ENCODE measurements at regions not wholly inside any gene's neighbourhood (a gene's known extent, or its start where the extent isn't known, plus 50 kb on each side); places are given as distances from the start of the nearest gene placed in this dataset.

DNA sequence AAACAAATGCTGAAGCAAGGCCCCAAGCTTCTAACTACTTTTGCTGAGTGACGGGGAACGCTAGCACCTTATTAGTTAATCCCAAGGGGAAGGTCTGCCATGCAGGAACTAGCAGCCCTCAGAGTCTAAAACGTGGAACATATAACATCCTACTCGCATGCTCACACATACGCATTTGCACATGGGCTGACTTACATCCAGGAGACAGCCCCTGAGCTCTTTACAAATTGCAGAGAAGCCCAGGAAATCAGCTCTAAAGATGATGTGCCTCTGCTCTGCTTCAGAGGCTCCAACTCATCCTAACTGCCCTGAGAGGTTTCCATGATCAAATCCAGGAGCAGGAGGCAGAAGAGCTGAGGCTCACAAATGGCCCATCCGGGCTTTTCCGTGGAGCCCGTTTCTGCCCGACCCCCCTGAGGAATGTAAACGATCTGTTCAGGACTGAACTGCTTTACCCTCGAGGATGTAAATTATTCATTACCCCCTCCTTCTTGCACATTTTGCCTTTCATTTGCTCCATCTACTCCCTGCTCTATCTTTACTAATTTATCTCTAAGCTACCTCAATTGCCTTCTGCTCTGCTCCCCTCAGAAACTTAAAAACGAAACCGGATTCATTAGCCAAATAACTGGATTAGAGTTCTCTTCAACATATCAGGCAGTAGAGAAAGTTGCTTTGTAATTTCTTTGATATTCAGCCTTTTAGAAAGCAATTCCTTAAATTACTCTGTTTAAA is 141.9 kb upstream of the CCDC54 start:
- in situ Hi-C loops (cut with HindIII; ENCODE audit: low pct_unique_long_range_greater_than_20kb, low sequenced_read_pairs) = no loop called here
- peak; percentile 63 for DNase-seq (ENCODE audit: low read depth, low spot score)

DNA sequence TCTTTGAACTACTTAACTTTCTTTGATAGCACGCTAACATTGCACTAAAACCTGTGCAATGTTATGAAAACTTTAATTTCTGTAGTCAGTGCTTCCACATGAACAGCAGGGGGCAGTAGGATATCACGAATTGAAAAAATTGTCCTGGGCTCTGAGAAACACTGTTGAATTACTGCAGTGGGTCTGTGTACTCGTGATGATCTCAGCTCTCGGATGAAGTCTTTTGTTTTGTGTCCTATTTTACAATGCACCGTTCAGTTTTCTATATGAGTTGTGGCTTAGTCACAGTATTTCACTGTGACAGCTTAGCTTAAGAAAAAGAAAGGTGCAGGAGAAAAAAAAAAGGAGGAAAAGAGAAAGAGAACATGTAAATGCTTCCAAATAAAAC is 141.3 kb upstream of the CCDC54 start:
- in situ Hi-C loops (cut with HindIII; ENCODE audit: low pct_unique_long_range_greater_than_20kb, low sequenced_read_pairs) = no loop called here
- DNase-seq (ENCODE audit: low read depth, low spot score) = peak; percentile 97

DNA sequence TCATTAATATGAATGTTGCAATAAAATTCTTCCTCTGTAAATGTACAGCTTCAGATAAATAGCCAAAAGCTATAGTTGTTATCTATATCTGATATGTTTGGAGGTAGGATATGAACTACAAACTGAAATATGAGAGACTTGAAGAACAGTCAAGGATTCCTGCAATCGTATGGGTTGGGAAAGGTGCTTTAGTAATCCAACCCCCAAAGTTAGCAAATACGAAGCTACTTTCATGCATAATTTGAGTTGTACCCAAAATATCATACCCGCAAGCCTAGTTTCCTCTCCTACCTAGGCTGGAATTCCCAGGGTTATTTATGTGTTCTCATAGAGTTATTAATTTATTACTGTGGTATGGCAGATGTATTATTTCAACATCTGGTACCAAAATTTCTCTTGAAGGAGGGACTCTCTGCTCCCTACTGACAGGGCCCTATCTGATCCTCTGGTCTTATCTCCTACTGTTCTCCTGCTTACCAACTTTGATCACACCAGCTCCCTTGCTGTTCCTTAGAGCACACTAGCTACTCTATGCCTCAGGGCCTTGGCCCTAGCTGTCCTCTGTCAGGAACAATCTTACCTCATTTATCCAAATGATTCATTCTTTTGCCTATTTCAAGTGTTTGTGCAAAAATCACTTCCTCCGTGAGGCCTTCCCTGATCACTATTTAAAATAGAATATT is 140.4 kb upstream of the CCDC54 start:
- peak; percentile 58 for DNase-seq (ENCODE audit: low read depth, low spot score)
- in situ Hi-C loops (cut with HindIII; ENCODE audit: low pct_unique_long_range_greater_than_20kb, low sequenced_read_pairs) = no loop called here

DNA sequence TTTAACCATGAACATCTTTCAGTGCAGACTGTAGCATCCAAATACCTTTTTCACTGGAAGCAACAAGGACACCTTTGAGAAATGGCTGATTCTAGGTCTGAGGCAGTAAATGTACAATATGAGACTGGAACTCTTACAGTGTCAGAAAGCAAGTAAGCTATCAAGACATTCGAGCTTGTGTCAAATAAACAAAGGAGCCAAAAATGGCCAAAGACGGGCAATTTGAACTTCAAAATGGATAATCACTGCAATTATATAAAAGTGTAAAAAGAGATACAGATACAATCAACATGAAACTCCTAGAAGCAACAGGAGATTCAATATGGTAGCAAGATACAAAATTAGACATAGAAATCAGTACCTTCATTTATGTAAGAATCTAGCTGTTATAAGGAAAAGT is 138.5 kb upstream of the CCDC54 start:
- DNase-seq (ENCODE audit: low read depth, low spot score) = no peak
- in situ Hi-C loops (cut with HindIII; ENCODE audit: low pct_unique_long_range_greater_than_20kb, low sequenced_read_pairs) = no loop called here

DNA sequence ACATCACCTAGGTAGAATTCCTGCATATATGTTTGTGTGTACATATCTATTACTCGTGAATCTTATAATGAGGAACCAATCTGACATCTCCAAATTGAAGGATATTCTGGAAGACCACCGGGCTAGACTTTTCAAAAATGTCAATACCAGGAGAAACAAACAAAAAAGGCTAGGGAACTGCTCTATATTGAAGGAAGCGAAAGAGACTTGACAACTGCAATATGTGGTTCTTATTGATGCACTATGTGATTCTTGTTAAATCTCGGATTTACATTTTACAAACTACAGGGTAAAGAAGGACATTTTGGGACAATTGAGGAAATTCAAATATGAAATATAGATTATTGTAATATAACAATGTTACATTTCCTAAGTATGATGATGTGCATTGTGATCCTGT is 137.5 kb upstream of the CCDC54 start:
- DNase-seq (ENCODE audit: low read depth, low spot score) = no peak
- in situ Hi-C loops (cut with HindIII; ENCODE audit: low pct_unique_long_range_greater_than_20kb, low sequenced_read_pairs) = no loop called here

DNA sequence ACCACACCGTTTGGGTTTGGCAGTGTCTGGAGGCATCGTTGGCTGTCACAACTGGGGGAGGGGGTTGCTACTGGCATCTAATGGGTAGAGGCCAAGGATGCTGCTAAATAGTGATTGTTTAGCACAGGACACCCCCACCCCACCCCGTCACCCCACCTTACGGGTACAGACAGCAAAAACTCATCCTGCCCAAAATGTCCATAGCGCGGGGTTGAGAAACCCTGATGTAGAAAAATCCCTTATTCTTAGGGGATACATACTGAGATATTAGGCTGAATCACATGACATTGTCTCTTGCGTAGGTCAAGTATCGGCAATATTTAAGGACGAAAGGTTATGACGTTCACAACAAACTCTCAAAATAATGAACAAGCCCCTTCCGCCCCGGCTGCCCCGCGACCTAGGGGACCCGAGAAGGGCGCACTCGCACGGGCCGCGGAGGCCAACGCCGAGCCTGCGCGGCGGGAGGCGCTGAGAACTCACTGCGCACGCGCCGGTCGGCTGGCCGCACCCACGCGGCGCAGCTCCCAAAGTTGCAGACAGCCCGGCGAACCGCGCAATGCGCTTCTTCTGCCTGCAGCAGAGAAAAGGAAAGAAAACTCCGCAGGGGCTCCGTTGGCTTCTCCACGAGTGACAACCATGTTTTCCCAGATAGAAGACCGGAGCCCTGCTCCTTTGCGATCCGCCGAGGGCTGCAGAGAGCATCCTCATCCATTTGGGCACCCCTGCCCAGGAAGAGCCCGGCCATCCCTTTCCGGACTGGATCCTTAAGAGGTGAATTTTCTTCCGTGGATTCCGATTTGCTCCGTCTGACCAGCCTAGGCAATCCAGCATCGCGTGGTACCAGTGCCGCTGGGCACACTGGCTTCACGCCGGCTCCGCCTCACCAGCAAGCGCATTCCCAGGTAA is 136.8 kb upstream of the CCDC54 start:
- in situ Hi-C loops (cut with HindIII; ENCODE audit: low pct_unique_long_range_greater_than_20kb, low sequenced_read_pairs) = no loop called here

DNA sequence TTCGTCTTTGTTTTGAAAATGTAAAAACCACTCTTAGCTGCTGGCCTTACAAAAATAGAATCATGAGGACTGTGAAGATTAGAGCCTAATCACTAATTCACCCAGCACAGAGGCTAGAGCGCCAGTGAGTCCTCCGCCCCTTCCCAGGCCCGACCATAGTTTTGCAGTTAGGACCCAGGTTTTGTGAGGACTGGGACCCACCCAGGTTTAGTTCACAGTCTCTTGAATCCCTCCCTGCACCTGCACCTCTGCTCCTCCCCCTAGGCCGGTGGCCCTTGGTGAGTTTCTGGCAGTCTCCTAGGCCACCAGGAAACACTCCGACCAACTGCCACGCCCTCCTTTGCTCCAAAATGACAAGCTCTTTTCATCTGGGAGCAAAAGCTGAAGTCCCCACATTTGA is 136.0 kb upstream of the CCDC54 start:
- DNase-seq (ENCODE audit: low read depth, low spot score) = peak; percentile 89

More for the DNA sequence above, 136.8 kb upstream of the CCDC54 start:
- DNase-seq (ENCODE audit: low read depth, low spot score) = peak; percentile 93

DNA sequence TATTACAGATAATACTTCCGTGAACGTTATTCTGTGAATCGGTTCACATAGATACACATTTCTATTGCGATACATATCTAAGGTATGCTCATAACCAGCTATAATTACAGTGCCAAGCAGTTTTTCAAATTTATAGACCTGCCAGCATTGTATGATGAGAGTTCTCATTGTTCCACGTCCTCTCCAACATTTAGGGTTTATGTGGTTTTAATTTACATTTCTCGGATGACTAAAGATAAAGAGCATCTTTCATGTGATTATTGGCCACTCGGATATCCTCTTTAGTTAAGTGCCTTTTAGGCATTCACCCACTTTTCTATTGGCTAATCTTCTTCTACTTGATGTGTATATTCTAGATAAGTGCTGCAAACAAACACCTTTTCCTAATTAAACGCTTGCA is 134.7 kb upstream of the CCDC54 start:
- peak; percentile 68 for DNase-seq (ENCODE audit: low read depth, low spot score)
- in situ Hi-C loops (cut with HindIII; ENCODE audit: low pct_unique_long_range_greater_than_20kb, low sequenced_read_pairs) = no loop called here

More for the DNA sequence above, 136.0 kb upstream of the CCDC54 start:
- in situ Hi-C loops (cut with HindIII; ENCODE audit: low pct_unique_long_range_greater_than_20kb, low sequenced_read_pairs) = no loop called here

DNA sequence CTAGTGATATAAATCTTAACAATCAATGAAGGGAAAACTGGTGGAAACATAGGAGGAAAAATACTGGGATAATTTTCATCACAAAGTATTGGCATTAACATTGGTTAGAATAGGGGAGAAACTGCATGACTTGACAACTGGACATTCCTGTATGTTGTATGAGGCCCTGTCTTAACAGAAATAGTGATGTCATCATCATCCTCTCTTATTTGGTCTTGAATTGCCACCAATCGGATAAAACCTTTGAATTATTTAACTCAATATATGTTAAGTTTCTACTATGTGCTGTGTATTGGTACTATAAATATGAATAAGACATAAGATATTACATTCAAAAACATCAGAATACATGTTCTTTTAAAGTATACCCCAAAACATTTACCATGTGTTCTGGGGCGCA is 130.1 kb upstream of the CCDC54 start:
- in situ Hi-C loops (cut with HindIII; ENCODE audit: low pct_unique_long_range_greater_than_20kb, low sequenced_read_pairs) = no loop called here
- no peak for DNase-seq (ENCODE audit: low read depth, low spot score)

DNA sequence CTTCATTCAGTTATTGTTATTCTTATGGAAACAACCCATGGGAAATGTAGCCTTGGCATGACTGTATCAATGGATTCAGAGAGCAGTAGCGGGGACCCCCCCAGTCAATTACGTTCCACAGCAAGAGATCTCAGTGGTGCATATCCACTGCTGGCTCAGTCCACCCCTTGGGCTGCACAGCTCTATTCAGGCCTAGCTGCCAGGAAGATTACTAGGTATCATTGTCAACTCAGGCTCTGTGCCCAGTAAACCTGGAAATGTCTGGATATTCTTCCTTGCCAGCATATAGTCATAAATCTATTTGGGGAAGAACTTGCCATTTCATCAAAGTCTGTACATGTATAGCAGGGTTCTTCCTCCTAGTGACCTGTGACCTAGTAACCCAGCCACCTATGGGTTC is 128.1 kb upstream of the CCDC54 start:
- DNase-seq (ENCODE audit: low read depth, low spot score) = no peak
- in situ Hi-C loops (cut with HindIII; ENCODE audit: low pct_unique_long_range_greater_than_20kb, low sequenced_read_pairs) = no loop called here

DNA sequence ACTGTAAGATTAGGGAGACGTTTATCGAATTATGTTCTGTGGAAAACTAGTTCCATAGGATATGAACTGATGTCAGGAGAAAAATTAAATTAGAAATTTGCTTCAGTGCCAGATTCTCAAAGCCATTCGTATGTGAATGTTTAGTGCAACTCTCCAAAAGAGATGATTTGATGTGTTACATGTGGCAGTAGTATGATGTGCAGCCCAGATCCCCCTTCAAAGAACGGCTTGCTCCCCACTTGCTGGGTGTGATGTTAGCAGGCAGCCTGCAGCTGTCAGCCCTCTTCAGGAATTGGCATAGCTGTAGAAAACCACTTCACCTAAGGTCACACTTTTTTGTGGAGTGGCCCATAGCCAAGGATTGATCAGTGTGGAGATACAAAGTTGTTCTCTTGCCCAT is 127.0 kb upstream of the CCDC54 start:
- DNase-seq (ENCODE audit: low read depth, low spot score) = no peak
- in situ Hi-C loops (cut with HindIII; ENCODE audit: low pct_unique_long_range_greater_than_20kb, low sequenced_read_pairs) = no loop called here

DNA sequence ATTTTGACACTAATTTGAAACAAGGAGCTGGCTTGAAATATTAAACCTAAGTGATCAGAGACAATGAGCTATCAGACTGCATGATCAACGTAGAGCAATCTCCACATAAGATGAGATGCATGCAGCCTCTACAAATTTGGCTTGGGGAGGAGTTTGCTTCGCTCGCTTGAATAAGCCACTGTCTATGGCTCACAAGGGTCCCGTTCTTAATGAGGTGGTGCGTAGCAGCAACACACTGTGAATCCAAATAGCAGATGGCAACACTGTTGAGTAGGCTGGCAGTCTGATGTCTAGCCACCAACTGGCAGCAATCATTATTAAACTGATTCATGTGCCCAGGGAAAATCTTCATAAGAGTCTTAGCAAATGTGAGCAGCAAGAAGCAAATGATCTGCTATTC is 125.4 kb upstream of the CCDC54 start:
- in situ Hi-C loops (cut with HindIII; ENCODE audit: low pct_unique_long_range_greater_than_20kb, low sequenced_read_pairs) = no loop called here
- peak; percentile 58 for DNase-seq (ENCODE audit: low read depth, low spot score)

DNA sequence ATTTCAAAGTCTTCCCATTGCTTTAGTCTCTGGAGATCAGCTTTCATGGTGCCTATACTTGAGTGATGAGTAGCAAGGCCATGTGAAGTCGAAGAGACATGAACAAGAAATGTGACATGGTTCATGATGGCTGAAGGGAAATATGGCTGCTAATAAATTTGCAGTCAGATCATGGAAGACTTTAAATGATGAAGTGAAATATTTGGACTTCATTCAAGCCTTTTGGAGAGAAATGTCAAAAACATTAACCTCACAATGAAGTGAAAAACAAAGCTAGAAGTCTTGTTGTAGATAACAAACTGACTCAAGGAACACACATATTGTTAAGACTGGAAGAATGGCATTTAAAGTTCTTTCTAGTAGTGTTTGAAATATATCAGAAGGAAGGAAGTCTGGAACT is 120.3 kb upstream of the CCDC54 start:
- in situ Hi-C loops (cut with HindIII; ENCODE audit: low pct_unique_long_range_greater_than_20kb, low sequenced_read_pairs) = no loop called here
- DNase-seq (ENCODE audit: low read depth, low spot score) = no peak

DNA sequence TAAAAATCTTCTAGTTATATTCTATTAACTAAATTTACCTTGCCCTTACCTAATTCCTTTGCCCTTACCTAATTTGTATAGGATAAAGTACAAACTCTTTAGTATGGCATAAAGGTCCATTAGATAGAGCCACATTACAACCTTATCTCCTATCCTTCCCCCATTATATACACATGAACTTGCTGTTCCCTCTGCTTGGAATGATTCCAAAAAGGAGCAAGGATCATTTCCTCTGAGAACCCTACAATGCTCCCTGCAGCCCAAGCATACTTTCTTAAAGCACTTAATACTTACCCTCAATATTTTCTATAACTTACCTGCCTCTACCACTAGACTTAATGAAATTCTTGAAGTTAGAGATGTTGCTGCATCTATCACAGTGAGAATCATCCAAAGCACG is 118.9 kb upstream of the CCDC54 start:
- in situ Hi-C loops (cut with HindIII; ENCODE audit: low pct_unique_long_range_greater_than_20kb, low sequenced_read_pairs) = no loop called here

DNA sequence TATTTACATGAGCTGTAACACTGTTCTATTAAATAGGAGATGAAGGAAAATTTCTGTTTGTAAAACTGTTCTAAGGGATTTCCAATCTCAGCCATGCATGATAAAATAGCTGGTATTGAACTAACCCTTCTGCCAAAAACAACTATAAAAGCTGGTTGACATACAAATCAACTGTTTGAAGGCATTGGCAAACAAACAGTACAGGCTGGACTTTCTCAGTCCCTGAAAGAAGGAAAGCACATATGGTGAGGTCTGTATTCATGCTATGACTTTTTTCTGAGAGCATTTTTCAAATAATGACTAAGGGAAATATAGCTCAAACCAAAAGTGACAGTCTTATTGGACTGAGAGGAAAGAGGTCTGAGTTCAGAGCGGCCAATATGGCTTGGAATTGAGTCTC is 117.0 kb upstream of the CCDC54 start:
- no peak for DNase-seq (ENCODE audit: low read depth, low spot score)
- in situ Hi-C loops (cut with HindIII; ENCODE audit: low pct_unique_long_range_greater_than_20kb, low sequenced_read_pairs) = no loop called here

More for the DNA sequence above, 118.9 kb upstream of the CCDC54 start:
- DNase-seq (ENCODE audit: low read depth, low spot score) = no peak

DNA sequence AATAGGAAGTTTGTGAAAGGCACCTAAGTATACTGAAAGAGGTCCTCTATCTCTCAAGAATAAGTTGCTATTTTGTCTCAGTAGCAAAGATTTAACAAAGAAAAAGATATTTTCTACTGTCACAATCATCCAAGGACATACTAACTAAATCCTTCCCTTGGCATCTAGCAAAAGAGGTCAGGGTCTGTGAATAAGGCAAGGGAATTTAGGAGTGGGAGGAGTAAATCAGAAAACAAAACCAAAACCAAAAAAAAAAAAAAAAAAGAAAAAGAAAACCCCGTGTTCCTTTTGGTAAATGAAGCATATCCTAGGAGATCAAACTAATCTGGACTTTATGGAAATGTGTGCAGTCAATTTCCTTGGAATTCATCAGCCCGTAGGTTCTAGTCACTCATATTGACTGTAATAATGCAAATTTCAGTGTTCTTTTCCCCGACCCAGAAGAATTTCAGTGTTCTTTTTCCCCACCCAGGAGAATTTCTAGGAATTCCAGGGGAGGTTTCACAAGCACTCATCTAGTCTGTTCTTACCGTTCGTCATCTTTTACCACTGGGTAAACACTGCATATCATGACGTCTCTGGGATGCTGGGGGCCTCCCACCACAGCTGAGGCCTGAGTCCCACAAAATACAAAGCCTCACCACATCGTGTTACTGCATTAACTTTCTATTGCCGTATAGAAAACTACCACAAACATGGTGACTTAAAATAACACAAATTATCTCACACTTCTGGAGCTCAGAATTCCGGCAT is 113.8 kb upstream of the CCDC54 start:
- DNase-seq (ENCODE audit: low read depth, low spot score) = no peak
- in situ Hi-C loops (cut with HindIII; ENCODE audit: low pct_unique_long_range_greater_than_20kb, low sequenced_read_pairs) = no loop called here

DNA sequence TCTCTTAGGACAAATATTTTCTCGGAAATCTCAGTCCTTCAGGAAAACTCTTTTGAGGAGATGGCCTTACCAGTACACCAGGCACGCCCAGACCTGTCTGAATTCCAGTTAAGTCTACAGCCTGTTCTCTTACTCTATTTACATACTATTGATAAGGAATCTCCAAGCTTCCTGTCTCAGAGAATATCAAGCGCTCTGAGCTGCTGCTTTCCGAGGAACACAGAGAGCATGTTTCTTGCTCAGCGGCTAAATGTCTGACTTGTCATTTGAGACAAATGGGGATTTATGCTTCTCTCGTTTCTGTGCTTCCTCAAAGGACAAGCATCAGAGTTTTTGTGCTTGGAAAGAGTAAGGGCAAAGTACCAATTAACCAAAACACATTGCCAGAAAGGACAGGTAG is 112.4 kb upstream of the CCDC54 start:
- in situ Hi-C loops (cut with HindIII; ENCODE audit: low pct_unique_long_range_greater_than_20kb, low sequenced_read_pairs) = no loop called here
- no peak for DNase-seq (ENCODE audit: low read depth, low spot score)

DNA sequence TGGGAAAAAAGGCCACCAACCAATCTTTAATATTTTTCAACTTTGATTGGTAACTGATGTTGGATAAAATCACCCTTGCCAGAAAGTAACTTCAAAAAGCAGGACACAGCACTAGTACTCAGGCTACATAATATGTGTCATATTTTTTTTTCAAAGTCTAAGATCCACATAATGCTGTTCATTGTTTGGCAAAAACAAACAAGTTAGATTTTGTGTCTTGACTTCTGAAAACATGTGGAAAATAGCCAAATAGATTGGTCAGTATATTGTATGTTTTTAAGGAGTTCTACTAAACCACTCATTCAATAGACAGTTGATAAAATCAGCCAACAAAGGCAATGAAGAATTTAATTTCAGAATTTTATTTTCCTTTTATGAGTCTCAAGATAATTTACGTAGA is 111.7 kb upstream of the CCDC54 start:
- DNase-seq (ENCODE audit: low read depth, low spot score) = peak; percentile 37
- in situ Hi-C loops (cut with HindIII; ENCODE audit: low pct_unique_long_range_greater_than_20kb, low sequenced_read_pairs) = no loop called here

All from SK-MEL-5 (cell line).